Astrocyte (in vitro differentiated cells and primary cell): ENCODE measurements at regions not wholly inside any gene's neighbourhood (a gene's known extent, or its start where the extent isn't known, plus 50 kb on each side); places are given as distances from the start of the nearest gene placed in this dataset.

Experiments
- EZH2 ChIP-seq: IDR thresholded peaks from 2 replicates; pipeline ENCODE4 v1.6.1; 2012; ENCODE audit warnings: mild to moderate bottlenecking, low read length, inconsistent platforms; ENCODE audit not compliant: insufficient read depth
- TF ChIP-seq, protein P1 (sequence below): IDR thresholded peaks from 2 replicates; pipeline ENCODE4 v1.5.1; 2011; ENCODE audit warnings: low read depth, mild to moderate bottlenecking, inconsistent platforms, low read length, moderate library complexity; ENCODE audit not compliant: insufficient read depth

DNA sequence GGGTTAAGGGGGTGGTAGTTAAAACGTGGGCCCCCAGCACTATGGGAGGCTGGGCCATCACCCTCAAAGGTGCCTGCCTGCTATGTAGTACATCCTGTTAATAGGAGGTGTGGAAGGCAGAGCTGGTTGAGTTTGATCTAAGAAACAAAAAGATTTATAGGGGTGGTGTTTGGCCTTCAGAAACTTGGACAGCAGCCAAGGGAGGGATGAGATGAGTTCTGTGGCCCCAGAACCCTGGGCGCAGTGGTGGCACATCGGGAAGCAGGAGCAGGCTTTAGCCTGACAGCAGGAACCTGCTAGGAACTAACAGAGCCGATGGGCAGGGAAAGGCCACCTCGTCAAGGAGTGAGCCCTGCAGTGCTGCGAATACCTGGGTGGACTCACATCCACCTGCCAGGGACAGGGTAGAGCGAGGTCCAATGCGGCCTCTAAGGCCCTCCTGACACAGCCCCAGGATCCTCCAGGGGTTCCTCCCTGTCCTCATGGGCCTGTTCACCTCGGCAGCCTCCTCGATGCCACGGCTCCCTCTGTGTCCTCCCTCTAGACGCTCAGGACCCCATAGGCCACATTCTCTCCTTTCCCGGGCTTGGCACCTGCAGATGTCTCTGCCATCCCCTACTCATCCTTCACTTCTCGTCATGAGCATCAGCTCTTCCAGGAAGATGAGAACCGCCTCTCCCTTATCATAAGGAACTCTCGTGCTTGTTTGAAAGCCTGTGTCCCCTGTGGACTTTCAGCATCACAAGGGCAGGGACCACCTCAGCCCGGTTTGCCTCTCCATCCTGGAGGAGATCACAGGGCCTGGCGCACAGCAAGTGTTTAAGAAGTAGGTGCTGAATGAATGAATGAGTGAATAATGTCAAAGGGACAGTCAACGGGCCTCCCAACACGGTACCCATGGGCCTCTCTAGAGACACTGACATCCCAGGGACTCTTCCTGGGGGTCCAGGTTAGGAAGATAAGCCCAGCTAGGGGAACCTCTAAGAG lies 103.5 kb upstream of the TNRC6C start:
- TF ChIP-seq, protein P1, sequence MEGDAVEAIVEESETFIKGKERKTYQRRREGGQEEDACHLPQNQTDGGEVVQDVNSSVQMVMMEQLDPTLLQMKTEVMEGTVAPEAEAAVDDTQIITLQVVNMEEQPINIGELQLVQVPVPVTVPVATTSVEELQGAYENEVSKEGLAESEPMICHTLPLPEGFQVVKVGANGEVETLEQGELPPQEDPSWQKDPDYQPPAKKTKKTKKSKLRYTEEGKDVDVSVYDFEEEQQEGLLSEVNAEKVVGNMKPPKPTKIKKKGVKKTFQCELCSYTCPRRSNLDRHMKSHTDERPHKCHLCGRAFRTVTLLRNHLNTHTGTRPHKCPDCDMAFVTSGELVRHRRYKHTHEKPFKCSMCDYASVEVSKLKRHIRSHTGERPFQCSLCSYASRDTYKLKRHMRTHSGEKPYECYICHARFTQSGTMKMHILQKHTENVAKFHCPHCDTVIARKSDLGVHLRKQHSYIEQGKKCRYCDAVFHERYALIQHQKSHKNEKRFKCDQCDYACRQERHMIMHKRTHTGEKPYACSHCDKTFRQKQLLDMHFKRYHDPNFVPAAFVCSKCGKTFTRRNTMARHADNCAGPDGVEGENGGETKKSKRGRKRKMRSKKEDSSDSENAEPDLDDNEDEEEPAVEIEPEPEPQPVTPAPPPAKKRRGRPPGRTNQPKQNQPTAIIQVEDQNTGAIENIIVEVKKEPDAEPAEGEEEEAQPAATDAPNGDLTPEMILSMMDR: no peak
- TF ChIP-seq EZH2: no peak
